ENCODE measurements at regions not wholly inside any gene's neighbourhood (a gene's known extent, or its start where the extent isn't known, plus 50 kb on each side); places are given as distances from the start of the nearest gene placed in this dataset.

- TF ChIP-seq CTCF (IDR thresholded peaks at IDR 0.05) (no peak), POLR2AphosphoS5 (IDR thresholded peaks at IDR 0.05; ENCODE audit: insufficient read depth in 1 of 2, low read depth in 1 of 2) (no peak), POLR2A (IDR thresholded peaks at IDR 0.05) (no peak)
Observed at GRCh38 chr7:16065939-16066338, 355.4 kb downstream of the CRPPA start.

All from vagina (tissue), 2 donors.